DMS 273 (cell line): ENCODE measurements at regions not wholly inside any gene's neighbourhood (a gene's known extent, or its start where the extent isn't known, plus 50 kb on each side); places are given as distances from the start of the nearest gene placed in this dataset.
A peak's percentile ranks its signal among the peaks of the same experiment; 100 is the strongest.
"Not testable (repeated sequence)": the region's sequence is repeated elsewhere in the genome, so short reads cannot be mapped to it uniquely, and the experiment has no call there.

ENCODE experiments used
- DNase-seq: peaks from one replicate; lab custom pipeline; 2025; ENCODE audit not compliant: unreplicated experiment; lab: John Stamatoyannopoulos, UW

- DNase-seq = no peak
Measured at GRCh38 chr3:98644168-98644567, 50.8 kb upstream of the CPOX start.

GRCh38 chr3:98645039-98645438, 51.6 kb upstream of the CPOX start:
- DNase-seq = no peak

GRCh38 chr3:98646680-98647079, 53.3 kb upstream of the CPOX start:
- no peak for DNase-seq

DNA sequence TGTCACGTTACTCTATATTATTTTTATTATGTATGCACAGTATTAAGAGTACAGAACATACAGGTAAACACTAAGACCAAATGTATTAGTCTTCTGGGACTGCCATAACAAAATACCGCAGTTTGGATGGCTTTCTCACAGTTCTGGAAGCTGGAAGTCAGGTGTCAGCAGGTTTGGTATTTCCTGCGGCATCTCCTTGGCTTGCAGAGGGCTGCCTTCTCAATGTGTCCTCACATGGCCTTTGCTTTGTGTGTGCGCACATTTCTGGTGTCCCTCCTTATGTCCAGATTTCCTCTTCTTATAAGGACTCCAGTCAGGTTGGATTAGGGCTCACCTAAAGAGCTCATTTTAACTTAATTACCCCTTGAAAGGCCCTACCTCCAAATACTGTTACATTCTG, 53.8 kb upstream of the CPOX start:
- no peak for DNase-seq

DNA sequence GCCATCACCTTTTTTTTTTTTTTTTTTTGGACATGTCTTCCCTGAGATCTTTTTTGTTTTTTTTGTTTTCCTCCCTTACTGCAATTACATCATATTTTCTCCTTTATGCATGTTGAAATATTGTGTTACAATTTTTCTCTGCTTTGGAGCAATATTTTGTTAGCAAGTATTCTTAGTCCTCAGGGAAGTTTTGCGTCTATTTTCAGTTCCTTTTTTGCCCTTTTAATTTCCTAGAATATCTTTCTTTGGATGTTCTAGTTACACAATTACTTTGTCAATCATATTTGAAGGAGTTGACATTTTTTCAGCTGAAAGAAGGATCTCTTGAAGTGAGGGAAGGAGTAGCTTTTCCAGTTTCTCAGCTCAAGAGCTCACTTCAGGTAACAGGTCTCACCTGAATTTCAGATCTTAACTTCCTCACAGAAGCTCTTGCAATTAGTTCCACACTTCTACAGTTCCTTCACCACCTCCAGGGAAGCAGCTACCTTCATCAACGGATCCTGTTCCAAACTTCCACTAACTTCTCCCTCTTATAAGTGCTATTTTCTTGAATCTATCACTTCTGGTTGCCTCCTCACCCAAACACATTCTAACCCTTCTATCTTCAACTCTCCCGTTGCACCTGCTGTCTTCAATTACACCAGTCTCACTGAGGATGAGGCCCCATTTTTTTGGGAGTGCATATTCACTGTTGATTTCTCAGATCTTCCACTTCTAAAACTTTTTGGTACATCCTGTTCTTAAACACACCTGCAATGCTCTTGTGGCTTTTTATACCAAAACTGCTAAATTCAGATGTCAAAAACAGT, 57.8 kb upstream of the CPOX start:
- no peak for DNase-seq

GRCh38 chr3:98651780-98652077, 58.3 kb upstream of the CPOX start:
- no peak for DNase-seq

DNA sequence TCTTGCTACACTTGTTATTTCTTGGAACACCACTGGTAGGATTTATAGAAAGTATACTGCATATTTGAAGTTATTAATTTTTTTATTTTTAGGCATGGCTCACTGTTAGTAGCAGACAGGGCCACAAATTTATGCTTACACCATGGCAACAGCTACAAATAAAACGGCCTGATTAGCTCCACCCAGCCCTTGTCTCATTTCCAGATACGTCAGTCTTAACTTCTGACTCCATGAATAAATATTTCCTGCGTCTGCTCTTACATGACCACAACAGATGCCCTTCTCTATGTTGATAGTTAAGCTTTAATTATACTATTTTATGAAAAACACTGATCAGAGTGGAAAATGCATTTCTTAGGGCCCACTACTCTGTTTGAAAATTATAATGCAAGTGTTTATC, 62.3 kb upstream of the CPOX start:
- peak; percentile 22 for DNase-seq

DNA sequence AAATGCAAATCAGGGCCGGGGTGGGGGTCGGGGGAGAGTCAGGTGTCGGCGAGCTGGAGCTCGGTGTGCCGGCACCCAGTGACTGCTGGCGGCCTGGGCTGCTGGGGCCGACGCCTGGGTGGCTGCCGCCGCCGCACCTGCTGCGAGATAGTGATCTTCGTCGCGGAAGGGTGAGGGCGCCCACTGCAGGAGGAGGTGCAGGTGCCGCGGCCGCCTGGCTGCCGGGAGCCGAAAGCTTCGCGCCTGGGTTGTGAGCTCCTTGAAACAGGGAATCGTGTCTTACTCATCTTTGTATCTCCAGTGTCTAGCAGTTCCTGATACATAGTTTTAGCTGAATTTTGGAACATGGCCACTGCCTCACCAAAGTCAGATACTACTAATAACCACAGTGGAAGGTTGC, 64.0 kb upstream of the CPOX start:
- DNase-seq = peak; percentile 83

- no peak for DNase-seq
Measured at GRCh38 chr3:98662699-98663098, 69.3 kb upstream of the CPOX start.

DNA sequence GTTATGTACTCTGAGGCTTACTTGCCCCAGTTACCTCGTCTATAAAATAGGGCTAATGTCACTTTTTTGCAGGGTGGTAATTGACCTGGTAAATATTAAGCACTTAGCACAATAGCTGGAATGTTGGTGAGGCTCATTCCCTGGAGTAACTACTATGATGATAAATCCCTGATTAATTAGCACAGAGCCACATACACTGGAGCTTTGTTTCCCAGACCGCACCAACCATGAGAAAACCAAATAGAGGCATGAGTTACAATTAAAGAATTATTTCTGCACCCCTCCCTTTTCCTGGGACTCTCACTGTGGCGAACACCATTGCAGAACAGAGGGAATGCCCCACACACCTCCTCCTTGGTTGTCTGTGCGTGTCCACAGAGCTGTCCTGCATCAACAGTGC, 76.6 kb upstream of the CPOX start:
- DNase-seq = no peak

DNA sequence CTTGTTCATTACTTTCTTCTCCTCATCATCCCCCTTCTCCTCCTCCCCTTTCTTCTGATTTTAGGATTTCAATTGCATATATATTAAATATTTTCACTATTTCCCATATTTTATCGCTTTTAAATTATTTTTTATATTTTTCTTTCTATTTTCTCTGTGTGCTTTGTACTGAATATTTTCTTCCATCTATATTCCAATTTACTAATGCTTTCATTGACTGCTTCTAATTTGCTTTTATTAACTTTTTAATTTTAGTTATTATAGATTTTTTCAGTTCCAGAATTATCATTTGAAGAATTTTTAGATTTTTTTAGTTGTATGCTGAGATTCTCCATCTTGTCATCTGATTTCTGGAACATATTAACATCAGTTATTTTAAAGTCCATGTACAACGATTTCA, 83.2 kb upstream of the ST3GAL6 start:
- DNase-seq = no peak

DNA sequence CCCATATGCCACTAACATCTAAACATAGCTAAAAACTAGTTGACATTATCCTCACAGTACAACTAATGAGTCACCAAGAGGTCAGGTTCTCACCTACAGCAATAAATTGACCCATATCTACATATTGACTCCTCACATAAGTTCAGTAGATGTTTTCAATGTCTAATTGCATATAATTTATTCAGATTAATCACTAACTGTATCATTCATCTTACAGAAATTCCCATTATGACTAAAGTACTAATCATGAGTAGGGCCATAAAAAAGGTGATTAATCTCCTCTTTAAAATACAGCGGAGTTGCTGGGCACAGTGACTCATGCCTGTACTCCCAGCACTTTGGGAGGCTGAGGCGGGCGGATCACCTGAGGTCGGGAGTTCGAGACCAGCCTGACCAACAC, 82.4 kb upstream of the ST3GAL6 start:
- DNase-seq = no peak

DNA sequence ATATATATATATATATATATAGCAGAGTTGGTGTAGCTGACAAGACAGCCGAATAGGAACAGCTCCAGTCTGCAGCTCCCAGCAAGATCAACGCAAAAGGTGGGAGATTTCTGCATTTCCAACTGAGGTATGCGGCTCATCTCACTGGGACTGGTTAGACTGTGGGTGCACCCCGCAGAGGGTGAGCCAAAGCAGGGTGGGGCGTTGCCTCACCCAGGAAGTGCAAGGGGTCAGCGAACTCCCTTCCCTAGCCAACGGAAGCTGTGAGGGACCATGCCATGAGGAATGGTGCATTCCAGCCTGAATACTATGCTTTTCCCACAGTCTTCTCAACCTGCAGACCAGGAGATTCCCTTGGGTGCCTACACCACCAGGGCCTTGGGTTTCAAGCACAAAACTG, 81.7 kb upstream of the ST3GAL6 start:
- no peak for DNase-seq

DNA sequence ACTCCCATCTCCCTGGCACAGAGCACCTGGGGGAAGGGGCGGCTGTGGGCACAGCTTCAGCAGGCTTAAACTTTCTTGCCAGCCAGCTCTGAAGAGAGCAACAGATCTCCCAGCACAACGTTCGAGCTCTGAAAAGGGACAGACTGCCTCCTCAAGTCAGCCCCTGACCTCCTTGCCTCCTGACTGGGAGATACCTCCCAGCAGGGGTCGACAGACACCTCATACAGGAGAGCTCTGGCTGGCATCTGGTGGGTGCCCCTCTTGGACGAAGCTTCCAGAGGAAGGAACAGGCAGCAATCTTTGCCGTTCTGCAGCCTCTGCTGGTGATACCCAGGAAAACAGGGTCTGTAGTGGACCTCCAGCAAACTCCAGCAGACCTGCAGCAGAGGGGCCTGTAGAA, 80.7 kb upstream of the ST3GAL6 start:
- DNase-seq = not testable (repeated sequence)

DNA sequence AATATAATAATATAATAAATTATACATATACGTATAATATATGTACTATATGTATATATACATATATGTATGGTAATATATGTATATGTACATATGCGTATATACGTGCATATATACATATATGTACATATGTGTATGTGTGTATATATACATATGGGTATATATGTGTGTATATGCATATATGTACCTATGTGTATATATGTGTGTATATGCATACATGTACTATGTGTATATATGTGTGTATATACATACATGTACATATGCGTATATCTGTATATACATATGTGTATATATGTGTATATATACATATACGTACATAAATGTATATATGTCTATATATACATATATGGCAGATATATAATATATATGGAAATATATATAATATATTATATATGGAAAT, 74.8 kb upstream of the ST3GAL6 start:
- DNase-seq = no peak

- DNase-seq = no peak
Measured at GRCh38 chr3:98690876-98691275, 72.3 kb upstream of the ST3GAL6 start.

DNA sequence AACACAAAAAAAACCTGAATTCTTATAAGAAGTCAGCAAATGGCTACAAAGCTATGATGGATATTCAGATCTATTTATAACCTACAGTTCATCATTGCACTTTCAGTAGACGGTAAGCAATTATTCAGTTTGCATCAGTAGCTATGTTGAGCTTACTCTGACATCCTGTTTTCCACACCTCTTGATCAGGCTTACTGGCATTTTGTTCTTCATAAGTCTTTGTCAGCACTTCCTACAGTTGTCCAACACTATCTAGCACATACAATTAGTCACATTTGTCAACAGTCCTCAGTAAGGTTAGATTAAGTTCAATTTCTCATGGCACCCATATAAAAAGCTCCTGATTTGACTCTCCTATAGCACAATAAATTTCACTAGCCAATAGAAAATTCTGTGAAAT, 71.2 kb upstream of the ST3GAL6 start:
- DNase-seq = no peak

DNA sequence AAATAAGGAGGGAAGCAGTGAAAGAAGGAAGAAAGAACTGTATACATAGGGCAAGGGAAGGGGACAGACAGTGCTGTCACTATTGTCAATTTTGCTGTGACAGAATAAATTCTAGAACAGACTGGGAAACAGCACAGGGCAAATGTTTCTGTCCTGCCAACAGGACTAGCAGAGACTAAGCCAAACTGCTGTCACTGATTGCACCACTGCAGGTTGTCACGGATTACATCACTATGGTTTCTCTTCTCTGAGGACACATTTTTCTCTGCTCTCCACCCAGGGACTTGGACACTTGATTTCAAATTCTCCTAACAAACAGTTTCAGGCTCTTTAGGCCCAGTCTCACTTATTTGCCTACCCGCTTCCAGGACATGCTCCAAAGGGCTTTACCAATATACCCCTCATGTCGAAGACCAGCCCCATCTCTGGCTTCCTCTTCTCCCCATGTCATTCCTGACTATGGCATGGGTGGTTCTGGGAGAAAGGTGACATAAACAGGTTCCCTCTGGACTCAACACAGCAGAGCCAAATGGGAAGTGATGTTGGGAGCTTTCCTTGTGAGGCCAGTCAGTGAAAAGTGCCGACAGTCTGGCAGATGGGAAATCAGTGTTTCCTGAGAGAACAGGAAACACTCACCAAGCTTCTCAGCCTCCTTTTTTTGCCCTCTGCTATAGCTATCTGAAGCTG, 70.2 kb upstream of the ST3GAL6 start:
- no peak for DNase-seq

GRCh38 chr3:98695796-98696195, 67.3 kb upstream of the ST3GAL6 start:
- DNase-seq = no peak

- not testable (repeated sequence) for DNase-seq
Measured at GRCh38 chr3:98696296-98696695, 66.8 kb upstream of the ST3GAL6 start.

DNA sequence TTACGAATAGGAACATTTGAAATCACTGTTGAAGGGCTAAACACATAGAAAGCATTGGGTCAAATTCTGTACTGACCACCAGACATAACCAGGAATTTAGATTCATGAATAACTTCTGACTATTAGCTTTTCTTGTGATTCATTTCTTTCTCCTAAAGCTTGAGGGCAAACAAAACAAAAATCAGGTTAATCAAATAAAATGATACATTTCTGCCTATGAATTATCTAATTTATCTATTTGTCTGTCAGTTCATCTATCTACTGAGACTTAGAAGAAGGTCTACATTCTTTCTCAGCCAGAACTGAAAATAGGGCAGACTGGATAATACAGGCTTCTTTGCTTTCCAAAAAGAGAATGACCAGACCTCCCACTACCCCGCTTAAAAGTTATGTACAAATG, 65.9 kb upstream of the ST3GAL6 start:
- no peak for DNase-seq

DNA sequence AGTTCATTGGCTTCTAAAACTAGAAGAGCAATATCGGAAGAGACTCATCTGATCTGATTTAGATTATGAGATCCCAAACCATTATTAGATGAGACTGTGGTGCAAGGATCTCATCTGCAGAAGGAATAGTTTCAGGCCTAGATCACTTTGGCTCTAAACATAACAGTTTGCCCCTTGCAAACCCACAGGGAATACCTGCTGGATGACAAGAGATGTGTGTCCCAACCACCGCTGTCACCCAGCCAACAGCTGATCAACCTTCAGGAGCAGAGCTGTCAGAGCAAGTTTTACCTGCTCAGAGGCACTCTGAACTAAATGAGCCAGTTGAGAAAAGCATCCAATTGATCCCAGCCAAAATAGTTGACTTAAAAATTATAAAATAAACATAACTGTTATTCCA, 64.0 kb upstream of the ST3GAL6 start:
- DNase-seq = no peak

DNA sequence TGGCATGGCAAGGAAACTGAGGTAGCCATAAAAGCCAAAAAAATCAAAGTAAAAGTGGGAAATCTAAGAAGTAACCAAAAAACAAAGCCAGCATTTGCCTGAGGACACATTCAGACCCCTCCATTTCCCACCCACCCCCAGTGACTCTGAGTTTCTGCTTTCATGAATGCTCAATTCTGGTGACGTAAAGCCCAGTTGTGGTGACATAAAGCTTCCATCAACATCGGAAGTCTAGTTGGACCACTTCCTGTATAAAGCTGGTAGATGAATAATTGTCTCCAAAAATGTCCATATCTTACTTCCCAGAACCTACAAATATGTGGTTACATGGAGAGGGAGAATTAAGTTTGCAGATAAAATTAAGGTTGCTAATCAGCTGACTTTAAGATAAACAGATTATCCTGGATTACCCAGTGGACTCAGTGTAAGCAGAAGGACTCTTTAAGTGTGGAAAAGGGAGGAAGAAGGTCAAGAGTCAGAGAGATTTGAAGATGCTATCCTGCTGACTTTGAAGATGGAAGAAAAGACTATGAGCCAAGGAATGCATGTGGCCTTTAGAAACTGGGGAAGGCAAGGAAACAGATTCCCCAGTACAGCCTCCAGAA, 62.0 kb upstream of the ST3GAL6 start:
- DNase-seq = no peak
